ENCODE measurements at regions not wholly inside any gene's neighbourhood (a gene's known extent, or its start where the extent isn't known, plus 50 kb on each side); places are given as distances from the start of the nearest gene placed in this dataset.

DNA sequence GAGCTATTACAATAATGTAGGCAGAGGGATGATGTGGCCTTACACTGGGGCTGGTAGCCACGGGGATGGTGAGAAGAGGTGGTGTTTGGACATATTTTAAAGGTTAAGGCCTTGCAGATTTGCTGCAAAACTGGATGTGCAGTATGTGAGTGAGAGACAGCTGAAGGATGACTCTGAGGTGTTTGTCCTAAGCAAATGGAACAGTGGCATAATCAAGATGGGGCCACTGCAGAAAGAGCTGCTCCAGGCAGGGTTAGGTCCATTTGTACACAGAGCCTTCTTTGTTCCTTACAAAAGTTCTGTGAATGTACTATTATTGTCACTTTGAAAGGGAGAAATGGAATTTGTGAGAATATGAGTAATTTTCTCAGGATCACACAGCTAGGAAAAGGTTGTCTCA, 220.4 kb upstream of the ZP4 start:
- no peak overlapping the region for H2AFZ ChIP-seq (ENCODE audit: low read length)
- H2BK20ac ChIP-seq (ENCODE audit: low read depth, low read length, poor library complexity, severe bottlenecking), result no peak overlapping the region
- H3K18ac ChIP-seq (ENCODE audit: insufficient read length, low read depth, low read length), result no peak overlapping the region
- no peak overlapping the region for H3K4me2 ChIP-seq (ENCODE audit: insufficient read depth, insufficient read length, low read length)
- H3T11ph ChIP-seq (ENCODE audit: low read length), result no peak overlapping the region
- Mint-ChIP-seq H3K27ac (no peak overlapping the region), H3K27me3 (ENCODE audit: low read depth) (peaks cover 2% of the 10 kb centered on the region; the same call in 1 of the 2 replicates), H3K9me3 (no peaks in the 10 kb centered on the region), H3K36me3 (ENCODE audit: insufficient read depth in 1 of 3, low read depth in 3 of 3) (no peaks in the 10 kb centered on the region), H3K4me1 (peaks cover 32 to 35% of the 10 kb centered on the region in 2 experiments), H3K4me3 (no peak overlapping the region)
- H3K27me3 ChIP-seq (ENCODE audit: insufficient read depth, low read length), result no peaks in the 10 kb centered on the region
- no peaks in the 10 kb centered on the region for H3K79me1 ChIP-seq (ENCODE audit: insufficient read depth, low read depth, low read length, poor library complexity, severe bottlenecking)
- no peaks in the 10 kb centered on the region for H3K9me3 ChIP-seq (ENCODE audit: control insufficient read depth, low read depth, low read length)
- no peak overlapping the region for H3K9ac ChIP-seq (ENCODE audit: extremely low read depth, insufficient read length, low read length)
- H2BK5ac ChIP-seq (ENCODE audit: insufficient read length, low read length), result no peak overlapping the region
- no peak overlapping the region for H3K56ac ChIP-seq (ENCODE audit: insufficient read length, low read depth, low read length)
- H2AK5ac ChIP-seq (ENCODE audit: insufficient read length, low read length), result no peak overlapping the region
- no peaks in the 10 kb centered on the region for H4K20me1 ChIP-seq (ENCODE audit: control insufficient read depth, insufficient read depth, insufficient read length)
- H3K4me1 ChIP-seq (ENCODE audit: insufficient read depth, low read length), result peaks cover 3% of the 10 kb centered on the region; the same call in 1 of the 2 replicates
- TF ChIP-seq, protein P1, sequence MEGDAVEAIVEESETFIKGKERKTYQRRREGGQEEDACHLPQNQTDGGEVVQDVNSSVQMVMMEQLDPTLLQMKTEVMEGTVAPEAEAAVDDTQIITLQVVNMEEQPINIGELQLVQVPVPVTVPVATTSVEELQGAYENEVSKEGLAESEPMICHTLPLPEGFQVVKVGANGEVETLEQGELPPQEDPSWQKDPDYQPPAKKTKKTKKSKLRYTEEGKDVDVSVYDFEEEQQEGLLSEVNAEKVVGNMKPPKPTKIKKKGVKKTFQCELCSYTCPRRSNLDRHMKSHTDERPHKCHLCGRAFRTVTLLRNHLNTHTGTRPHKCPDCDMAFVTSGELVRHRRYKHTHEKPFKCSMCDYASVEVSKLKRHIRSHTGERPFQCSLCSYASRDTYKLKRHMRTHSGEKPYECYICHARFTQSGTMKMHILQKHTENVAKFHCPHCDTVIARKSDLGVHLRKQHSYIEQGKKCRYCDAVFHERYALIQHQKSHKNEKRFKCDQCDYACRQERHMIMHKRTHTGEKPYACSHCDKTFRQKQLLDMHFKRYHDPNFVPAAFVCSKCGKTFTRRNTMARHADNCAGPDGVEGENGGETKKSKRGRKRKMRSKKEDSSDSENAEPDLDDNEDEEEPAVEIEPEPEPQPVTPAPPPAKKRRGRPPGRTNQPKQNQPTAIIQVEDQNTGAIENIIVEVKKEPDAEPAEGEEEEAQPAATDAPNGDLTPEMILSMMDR (conservative IDR thresholded peaks at IDR 0.05), result no peak
- H2BK120ac ChIP-seq (ENCODE audit: low read depth, low read length, poor library complexity, severe bottlenecking), result no peak overlapping the region
- H3K14ac ChIP-seq (ENCODE audit: insufficient read depth, low read length), result no peak overlapping the region
- no peak overlapping the region for H4K5ac ChIP-seq (ENCODE audit: insufficient read length, low read depth, low read length)
- WGBS (ENCODE audit: extremely low coverage, insufficient read length, low lambda C conversion rate), result no CpG with 5 or more reads among the region's 1 CpG
- no peak overlapping the region for H3K4ac ChIP-seq (ENCODE audit: low read depth, low read length)
- no peaks in the 10 kb centered on the region for H3K23me2 ChIP-seq (ENCODE audit: insufficient read length, low read depth, low read length, poor library complexity, severe bottlenecking)
- no peak overlapping the region for H4K91ac ChIP-seq (ENCODE audit: insufficient read length, low read depth, low read length)
- H3K27ac ChIP-seq (ENCODE audit: insufficient read length, low read depth, low read length), result no peak overlapping the region
- H2BK15ac ChIP-seq (ENCODE audit: low read depth, low read length), result no peak overlapping the region
- H3K23ac ChIP-seq (ENCODE audit: insufficient read length, low read depth, low read length), result no peak overlapping the region
- no peak overlapping the region for H4K8ac ChIP-seq (replicated peaks; ENCODE audit: insufficient read length, low read depth, low read length)
- no peaks in the 10 kb centered on the region for H3K79me2 ChIP-seq (ENCODE audit: insufficient read depth, low read length)
- no peak overlapping the region for H2BK12ac ChIP-seq (ENCODE audit: insufficient read length, low read depth, low read length)
- no peak for DNase-seq
